GM21381 (cell line): ENCODE measurements at regions not wholly inside any gene's neighbourhood (a gene's known extent, or its start where the extent isn't known, plus 50 kb on each side); places are given as distances from the start of the nearest gene placed in this dataset.

Experiments used
- ATAC-seq: cut with Tn5 transposase; IDR thresholded peaks from one replicate; pipeline ENCODE4 v1.9.1; 2021; ENCODE audit warnings: mild to moderate bottlenecking, moderate library complexity; ENCODE audit not compliant: unreplicated experiment

DNA sequence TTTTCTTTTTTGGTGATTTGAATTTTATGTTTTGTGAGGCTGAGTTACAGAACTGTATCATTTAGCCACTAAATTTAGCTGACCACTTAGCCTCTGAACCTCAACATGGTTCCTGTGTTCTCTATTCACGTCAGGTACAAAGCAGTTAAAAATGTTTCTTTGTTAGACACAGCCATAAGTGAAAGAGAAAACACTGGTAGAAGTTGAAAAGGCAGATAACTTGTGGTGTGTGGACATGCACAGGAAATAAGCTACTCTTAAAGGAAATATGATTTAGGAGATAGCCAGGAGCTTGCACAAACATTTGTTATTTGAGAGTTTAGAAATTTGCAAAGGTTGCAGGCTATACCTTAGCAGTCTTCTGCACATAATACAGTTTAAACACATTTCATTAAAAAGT lies 171.0 kb upstream of the RPS6KA3 start:
- no peak for ATAC-seq

DNA sequence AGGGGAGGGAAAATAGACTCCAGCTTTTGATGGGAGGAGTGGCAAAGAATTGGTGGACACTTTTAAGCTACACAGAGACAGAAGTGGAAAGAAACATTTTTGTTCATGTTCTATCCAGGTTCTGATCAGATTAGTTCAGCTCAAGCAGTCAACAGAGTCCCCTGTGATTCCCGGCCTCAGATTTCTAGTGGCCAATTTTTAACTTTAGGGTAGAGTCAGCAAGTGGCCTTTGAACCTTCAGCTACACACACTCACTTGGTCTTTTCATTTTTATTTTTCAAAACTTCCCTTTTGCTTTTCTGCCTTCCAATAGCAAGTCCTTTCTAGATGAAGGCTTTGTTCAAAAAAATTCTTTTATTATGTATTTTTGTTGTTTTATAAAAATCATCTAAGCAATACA lies 169.2 kb upstream of the RPS6KA3 start:
- ATAC-seq: no peak

DNA sequence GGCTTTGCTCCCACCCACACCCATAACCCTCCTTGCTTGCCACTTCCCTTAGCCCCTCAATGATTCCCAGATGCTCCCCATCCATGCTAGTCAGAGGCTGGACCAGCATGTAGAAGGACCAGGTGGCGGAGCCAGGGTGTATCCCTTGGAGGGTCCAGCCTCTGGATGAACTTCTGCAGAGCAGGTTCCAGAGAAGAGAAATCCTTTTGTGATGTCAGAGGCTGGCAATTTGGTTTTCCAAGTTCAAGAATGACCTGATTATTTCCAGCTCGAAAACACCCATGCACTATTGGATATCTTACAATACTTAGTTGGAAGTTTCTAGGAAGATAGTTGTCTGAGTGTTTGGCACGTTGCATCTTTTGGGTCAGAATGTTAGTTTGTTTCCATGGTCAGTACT lies 168.3 kb upstream of the RPS6KA3 start:
- ATAC-seq: no peak

DNA sequence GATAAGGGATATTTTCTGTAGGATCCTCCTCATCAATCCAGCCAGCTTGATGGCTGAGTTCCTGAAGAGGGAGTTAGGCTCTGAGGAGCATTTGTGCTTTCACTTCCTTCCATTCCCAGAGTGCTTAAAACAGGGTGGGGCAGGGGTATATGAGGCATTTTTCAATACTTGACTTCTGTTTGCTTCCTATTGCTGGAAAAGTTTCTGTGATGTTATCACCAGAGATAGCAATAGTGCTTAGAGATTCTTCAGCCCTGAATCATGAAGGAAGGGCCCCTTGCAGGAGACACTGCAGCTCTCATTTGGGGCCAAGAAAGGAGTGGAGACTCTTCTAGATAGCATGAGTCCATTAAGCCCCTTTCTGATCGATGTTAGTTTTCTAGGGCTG lies 166.7 kb upstream of the RPS6KA3 start:
- ATAC-seq: no peak

DNA sequence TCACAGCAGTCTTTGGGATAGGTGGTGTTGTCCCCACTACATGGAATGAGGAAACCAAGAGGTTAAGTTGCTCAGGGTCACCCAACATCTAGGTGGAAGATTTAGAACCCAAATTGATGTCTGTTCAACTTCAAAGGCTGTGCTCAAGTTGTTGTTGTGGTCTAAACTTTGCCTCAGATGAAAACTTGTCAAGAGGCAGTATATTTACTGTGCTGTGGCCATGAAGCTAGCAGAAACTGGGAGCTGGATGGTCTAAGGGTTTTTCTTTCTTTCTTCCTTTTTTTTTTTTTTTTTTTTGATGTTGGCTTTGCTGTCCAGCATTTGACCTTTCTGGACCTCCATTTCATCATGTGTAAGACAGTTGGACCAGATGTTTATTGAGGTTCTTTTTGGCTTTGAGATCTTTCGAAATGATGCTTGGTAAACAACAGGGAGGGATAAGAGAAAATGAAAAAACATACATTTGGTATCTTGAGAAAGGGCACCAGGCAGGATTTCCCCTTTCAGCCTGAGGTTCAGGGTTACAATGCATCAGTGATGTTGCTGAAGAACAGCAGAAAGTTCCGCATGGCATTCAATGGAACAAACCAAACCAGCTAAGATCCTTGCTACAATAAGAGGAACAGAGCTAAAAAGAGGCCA lies 166.2 kb upstream of the RPS6KA3 start:
- peak; percentile 60 for ATAC-seq

DNA sequence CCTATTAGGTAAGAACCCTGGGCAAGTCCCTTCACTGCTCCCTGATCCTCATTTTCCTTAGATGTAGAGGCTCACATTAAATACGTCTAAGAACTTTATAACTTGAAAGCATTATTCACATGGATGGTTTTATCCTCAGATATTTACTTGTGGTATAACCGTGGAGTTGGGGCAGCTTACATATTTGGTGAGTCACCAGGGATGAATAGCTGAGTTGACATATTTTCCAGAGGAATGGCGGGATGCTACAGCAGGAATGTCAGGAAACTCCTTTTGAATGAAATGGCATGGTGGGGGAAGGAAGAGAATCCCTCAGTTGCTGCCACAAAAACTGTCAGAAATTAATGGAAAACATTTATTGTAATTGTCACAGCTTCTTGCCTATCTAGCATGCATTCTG lies 165.3 kb upstream of the RPS6KA3 start:
- no peak for ATAC-seq

DNA sequence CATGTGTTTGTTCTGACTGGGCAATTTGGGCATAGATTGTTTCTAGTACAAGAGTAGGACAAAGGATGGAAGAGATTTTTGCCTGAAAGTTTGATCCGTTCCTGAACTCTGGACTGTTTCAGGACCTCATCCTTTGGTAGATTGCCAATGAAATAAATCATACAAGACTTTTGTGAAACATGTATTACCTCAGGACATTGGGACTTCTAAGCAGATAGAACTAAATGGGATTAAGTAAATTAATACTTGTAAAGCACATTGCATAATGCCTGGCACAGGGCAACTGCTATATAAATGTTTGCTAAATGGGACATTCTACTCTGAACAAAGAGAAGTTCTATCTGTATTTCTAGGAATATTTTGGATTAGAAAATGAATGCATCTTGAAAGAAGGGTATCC lies 164.8 kb upstream of the RPS6KA3 start:
- no peak for ATAC-seq

DNA sequence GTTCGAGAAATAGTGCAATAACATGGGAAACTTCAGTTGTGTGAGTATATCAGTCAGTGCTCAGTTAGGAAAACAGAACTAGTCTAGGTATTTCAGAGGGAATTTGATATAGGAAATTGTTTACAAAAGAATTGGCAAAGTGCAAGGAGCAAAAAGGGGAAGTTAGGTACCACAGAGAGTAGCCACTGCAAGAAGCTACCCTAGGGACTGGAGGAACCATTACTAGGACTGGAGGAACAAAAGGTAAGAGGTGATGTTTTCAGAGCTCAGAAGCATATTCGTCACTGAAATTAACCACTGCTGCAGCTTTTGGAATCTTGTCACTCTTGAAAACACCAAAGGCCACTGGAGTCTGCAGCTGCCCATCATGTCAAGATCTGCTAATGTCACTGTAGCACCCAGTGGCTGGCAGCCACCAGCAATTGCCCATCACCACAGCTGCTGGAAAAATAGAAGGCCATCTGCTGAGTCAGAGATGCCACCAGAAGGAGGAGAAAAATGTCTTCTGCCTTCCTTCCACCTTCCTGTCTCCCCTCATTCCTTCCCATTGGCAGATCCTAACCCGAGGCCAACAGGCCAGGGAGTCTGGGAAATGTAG lies 160.6 kb upstream of the RPS6KA3 start:
- no peak for ATAC-seq

DNA sequence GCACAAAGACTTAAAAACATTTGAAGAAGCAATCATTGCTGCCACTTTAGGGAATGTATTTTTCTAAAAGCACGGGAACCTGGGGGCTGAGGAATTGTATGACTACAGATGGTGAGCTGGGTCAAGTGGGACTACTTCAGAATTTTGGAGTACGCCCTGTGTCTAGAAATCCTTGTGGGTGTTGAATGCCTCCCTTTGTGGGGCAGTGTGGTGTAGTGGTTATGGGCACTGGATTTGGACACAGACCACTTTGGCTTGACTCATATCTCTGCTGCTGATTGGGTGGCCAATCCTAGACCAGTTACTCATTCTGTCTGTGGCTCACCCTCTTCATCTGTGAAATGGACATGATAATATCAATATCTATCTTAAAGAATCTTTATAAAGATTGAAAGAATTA lies 155.0 kb upstream of the RPS6KA3 start:
- no peak for ATAC-seq

DNA sequence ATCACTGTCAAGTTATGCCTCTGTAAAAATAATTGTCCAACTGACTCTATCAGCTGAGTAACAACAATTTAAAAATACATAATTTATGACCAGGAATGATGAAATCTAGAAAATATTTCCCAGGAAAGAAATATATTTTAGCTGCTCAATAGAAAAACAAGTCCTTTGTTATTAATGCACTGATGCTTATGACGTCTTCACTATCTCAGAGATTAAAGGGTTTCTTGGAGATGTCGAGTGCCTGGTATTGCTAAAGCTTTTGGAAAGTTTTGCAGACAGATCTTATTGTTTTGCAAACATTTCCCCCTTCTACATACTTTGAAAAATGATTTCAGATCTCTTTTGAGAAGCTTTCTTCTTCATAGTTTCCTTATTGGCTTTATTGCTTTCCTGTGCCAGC lies 154.6 kb upstream of the RPS6KA3 start:
- ATAC-seq: no peak

DNA sequence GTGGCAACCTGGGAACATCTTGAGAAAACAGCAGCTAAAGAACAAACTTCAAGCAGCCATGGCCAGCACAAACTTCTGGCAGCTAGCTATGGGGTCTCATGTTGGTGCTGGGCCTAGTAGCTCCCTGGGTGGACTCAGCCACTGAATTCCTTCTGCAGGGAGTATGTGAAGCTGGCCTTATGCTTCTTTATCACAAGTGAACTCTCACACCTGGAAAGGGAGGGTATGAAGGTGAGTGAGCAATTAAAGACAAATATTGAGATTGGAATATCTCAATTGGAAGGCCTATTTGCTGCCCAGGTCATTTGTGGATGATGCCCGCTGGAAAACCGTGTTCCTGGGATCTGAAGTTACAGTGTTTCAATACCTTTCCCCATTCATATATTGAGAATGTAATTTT lies 153.3 kb upstream of the RPS6KA3 start:
- no peak for ATAC-seq

DNA sequence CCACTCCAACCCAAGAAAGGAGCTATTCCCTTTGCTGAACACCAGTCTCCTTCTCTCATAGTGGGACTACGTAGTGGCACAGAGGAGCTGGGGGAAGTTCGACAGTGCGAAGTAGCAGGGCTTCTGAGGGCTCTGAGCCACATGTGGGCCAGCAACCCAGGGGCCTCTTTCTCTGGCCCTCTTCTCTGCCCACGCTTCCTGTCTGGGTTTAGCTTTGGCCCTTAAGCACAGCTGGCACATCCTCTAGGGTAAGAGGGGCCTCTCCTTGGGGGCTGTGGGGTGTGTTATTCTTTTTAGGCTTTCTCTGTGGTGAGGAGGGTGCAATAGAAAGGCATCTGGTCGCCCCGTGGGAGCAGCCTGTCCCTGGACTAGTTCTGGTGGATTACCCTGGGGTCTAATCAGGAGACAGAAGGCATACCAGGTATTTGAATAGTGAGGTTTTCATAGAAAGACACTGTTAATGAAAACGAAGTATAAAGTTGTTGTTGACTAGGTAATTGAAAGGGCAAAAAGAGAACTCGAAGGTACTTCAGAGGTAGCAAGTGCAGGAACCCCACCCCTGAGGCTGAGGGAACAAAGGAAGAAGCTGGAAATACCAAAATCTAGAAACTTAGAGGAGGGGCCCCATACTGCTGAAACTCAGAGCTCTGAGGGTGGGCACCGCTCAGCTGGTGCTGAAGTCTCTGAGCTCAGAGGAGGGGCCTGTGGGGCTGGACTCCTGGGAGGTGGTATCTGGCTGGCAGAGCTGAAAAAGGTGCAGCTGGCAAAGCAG lies 151.9 kb upstream of the RPS6KA3 start:
- peak; percentile 75 for ATAC-seq

DNA sequence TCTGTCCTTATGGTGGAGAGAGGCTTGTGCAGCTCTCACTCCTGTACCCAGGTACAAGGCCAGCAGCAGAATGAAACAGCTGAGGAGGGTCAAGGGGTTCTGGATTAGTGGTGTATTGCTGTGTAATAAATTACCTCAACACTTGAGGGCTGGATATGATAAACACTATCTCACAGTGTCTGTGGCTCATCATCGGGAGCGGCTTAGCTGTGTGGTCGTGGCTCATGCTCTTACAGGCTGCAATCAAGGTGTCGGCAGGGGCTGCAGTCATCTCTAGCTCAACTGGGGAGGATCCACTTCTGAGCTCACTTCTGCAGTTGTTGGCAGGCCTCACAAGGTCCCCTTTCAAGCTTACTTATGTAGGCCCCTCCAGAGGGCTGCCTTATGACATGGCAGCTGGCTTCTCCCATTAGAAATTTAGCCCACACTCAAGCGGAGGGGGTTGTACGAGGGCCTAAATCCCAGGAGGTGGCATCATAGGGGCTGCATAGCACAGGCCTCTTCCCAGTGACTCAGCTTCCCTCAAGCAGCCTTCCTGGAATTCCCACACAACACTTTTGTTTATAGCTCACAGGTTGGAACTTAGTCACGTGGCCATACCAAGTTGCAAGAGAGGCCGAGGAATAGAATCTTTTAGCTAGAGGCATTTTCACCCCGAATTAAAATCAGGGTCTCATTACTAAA lies 148.2 kb upstream of the RPS6KA3 start:
- no peak for ATAC-seq

DNA sequence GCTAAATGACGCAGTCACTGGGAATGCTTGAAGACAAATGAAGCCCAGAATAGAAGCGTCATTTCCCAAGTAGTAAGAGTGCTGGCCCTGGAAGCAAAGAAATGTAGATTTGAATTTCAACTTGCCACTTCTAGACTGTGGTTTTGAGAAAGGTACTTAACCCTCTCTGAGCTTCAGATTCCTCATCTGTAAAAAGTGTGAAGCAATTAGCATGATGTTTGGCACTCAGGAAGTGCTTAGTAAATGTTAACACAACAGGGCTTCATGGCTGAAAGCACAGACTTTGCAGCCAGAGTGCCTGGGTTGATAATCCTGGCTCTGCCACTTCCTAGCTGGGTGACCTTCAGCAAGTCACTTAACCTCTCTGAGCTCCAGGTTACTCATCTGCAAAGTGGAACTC lies 147.4 kb upstream of the RPS6KA3 start:
- no peak for ATAC-seq

DNA sequence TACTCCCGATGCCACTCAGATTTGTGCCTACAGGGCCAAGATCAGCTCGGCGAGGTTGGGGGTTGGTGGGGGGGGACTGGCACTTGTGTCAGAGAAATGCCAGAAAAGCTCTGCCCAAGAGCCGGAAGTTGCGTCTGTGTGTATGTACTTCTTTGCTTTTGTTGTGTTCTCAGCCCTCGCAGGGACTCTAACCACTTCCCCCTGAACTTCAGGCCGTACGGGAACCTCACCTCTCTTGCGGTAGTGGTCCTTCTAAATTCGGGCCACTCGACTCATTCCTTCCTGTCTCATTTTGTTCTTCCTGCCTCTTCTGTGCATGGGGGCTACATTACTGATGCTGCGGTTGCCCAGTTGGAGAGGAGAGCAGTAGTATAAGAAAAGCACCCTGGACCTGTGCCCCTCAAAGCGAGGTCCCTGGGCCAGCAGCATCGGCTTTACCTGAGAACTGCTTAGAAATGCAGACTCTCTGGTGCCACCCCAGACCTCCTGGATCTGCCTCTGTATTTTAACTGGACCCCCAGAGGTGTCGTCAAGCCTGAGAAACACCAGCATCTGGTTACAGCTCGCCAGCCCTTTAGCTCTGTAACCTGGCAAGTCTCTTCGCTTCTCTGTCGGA lies 146.3 kb upstream of the RPS6KA3 start:
- peak; percentile 93 for ATAC-seq

DNA sequence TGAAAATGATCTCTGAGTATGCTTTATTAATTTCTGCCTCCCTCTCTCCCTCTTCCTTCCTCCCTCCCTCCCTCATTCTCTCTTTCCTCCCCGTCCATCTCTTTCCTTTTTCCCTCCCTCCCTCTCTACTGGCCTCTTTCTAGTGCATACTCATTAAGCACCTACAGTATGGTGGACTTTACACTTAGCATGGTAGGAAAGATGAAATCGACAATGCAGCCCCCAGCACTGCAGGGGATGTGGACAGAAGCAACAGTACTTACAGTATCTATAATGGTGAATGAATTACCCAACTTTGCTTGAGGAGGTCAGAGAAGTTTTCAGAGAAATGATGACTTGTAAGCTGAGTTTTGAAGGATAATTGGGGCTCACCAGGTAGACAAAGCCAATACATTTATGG lies 143.8 kb upstream of the RPS6KA3 start:
- ATAC-seq: no peak

DNA sequence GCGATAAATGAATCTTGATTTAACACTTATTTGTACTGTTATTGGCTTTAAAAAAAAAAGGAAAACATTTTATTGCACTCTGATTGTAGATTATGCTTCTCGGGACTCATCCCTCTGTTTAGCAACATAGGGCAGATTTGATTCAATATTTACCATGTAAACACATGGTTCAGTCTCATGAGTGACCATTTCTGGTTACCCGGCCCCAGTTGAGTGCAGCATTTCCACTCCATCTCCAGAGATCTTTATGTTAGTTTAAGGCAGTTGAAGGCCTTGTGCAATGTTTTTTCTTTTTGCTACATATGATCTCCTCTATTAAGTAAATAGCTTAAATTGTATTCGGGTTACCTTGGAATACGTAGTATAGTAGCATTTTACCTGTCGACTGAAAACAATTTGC lies 143.3 kb upstream of the RPS6KA3 start:
- no peak for ATAC-seq

DNA sequence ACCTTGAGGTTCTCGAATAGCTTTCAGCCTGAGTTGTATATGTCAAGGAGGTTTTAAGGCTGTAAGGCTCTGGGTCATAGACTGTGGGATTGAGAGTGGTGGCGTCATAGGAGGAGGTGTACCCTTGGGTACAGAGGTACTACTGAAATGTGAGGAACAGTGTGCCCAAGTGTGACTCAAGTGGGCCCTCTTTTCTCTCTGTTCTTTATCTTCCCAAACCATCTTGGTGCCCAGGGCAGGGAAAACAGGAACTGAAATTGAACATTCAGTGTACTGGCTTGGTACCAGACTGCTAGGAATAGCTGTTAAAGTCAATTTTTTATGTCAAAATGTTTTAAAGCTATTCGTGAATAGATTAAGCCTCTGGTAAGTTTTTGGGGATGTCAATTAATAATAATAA lies 136.2 kb upstream of the RPS6KA3 start:
- ATAC-seq: no peak

DNA sequence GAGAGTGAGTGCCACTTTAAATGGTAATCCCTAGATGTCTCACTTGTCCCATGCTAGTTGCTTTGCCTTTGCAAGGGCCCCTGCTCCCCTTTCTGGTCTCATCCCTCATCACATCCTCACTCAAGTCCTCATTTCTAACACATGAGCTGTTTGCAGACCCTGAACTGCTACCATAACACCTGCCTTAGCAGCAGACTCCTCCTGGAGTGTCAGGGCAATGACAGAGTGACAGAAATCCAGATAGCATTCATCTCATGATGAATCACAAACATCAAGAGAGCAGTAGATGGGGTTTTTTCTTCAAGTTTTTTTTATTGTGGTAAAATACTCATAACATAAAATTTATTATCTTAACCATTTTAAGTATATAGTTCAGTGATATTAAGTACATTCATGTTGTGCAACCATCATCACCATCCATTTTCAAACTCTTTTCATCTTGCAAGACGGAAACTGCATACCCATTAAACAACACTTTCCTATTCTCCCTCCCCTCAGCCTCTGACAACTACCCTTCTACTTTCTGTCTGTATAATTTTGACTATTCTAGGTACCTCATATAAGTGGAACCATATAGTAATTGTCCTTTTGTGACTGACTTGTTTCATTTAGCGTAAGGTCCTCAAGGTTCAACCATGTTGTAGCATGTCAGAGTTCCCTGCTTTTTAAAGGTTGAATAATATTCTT lies 133.2 kb upstream of the RPS6KA3 start:
- no peak for ATAC-seq

DNA sequence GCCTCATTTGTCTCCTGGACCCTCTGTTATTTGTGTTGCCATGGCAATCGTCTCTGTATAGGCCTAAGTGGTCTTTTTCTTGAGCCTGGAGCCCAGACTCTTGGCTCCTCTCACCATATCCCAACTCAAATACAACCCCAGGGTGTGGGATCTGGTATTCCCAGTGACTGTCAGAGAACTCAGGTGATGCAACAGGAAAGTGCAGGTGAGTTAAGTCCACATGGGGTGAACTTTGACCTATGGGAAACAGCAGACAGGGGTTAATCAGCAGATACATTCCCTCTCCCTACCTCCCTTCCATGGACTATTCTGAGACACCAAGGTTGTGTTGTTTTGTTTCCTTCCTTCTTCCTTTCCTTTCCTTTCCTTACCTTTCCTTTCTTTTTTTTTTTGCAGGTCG lies 130.9 kb upstream of the RPS6KA3 start:
- no peak for ATAC-seq

DNA sequence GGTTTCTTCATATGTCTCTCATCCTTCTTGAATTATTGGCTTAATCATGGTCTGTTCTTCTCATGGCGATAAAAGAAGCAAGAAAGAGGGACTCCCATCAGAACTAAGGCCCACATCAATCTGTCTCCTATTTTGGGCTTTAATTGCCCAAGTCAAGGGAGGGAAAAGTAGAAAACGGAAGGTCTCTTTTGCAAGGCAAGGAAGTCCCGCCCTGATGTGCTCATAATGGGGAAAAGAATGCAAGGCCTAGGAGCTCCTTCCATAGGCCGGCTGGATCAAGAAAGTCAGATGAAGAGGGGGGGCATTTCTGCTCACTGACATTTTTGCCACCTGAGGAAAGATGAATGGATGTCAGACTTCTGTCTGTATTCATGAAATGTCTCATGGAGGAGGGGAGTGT lies 127.7 kb upstream of the RPS6KA3 start:
- no peak for ATAC-seq
